ENCODE measurements at regions not wholly inside any gene's neighbourhood (a gene's known extent, or its start where the extent isn't known, plus 50 kb on each side); places are given as distances from the start of the nearest gene placed in this dataset.

DNA sequence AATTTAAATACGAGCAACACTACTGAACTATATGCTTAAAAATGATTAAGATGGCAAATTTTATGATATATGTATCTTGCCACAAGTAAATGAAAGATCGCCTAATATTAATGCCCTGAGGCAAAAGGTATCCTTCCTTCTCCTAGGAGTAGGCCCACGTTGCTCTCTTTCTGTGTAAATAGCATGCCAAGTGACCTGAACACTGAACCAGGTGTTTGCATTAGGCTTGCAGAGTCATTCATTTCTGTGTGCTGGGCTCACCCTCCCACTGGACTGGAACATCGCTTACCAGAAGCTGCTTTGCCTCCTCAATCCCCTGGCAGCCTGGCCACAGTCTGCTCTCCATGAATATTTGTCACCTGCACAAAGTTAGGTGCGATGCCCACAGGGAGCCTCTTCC is 83.3 kb upstream of the TNFSF11 start:
- no peaks in the 10 kb centered on the region for H3K4me1 Mint-ChIP-seq

More for the DNA sequence above, 83.3 kb upstream of the TNFSF11 start:
- no peak for ATAC-seq
- Histone ChIP-seq H3K27ac (ENCODE audit: low read depth) (no peak overlapping the region), H3K4me1 (ENCODE audit: insufficient read depth) (no peaks in the 10 kb centered on the region), H3K9me2 (ENCODE audit: insufficient read depth) (0 out of 2 replicates have a peak, but pooled peaks cover 6% of the 10 kb centered on the region), H3K79me2 (replicated peaks; ENCODE audit: insufficient read depth) (no peaks in the 10 kb centered on the region), H3K4me2 (no peak overlapping the region), H3K4me3 (no peak overlapping the region), H4K20me1 (replicated peaks; ENCODE audit: insufficient read depth) (no peaks in the 10 kb centered on the region), H3K36me3 (ENCODE audit: insufficient read depth) (no peaks in the 10 kb centered on the region), H2AFZ (no peak overlapping the region), H3F3A (replicated peaks; ENCODE audit: low read depth) (no peaks in the 10 kb centered on the region), H3K27me3 (ENCODE audit: insufficient read depth) (no peaks in the 10 kb centered on the region)
- Mint-ChIP-seq H3K4me3 (no peak overlapping the region), H3K36me3 (ENCODE audit: low read depth) (no peaks in the 10 kb centered on the region), H3K9me3 (no peaks in the 10 kb centered on the region), H3K27ac (no peak overlapping the region), H3K27me3 (ENCODE audit: insufficient read depth, low read depth, poor library complexity) (no peaks in the 10 kb centered on the region)
- no peak for DNase-seq (ENCODE audit: low spot score)
- TF ChIP-seq NANOG (IDR thresholded peaks at IDR 0.05; ENCODE audit: borderline replicate concordance) (no peak), EZH2 (IDR thresholded peaks at IDR 0.05; ENCODE audit: low read depth, unreplicated experiment) (no peak), JUNB (IDR thresholded peaks at IDR 0.05; ENCODE audit: unreplicated experiment) (no peak), ETS1 (IDR thresholded peaks at IDR 0.05) (no peak), CREB1 (CRISPR knock-in tag; IDR thresholded peaks at IDR 0.05; ENCODE audit: low read depth) (no peak), POLR2AphosphoS5 (IDR thresholded peaks at IDR 0.05; ENCODE audit: low read depth) (no peak), STAT1 (IDR thresholded peaks at IDR 0.05; ENCODE audit: unreplicated experiment) (no peak), EZH2phosphoT487 (IDR thresholded peaks at IDR 0.05; ENCODE audit: unreplicated experiment) (no peak), ZNF114 (CRISPR knock-in tag; IDR thresholded peaks at IDR 0.05) (no peak), ZNF331 (CRISPR knock-in tag; IDR thresholded peaks at IDR 0.05; ENCODE audit: low read depth) (no peak)
- TF ChIP-seq, protein P1, sequence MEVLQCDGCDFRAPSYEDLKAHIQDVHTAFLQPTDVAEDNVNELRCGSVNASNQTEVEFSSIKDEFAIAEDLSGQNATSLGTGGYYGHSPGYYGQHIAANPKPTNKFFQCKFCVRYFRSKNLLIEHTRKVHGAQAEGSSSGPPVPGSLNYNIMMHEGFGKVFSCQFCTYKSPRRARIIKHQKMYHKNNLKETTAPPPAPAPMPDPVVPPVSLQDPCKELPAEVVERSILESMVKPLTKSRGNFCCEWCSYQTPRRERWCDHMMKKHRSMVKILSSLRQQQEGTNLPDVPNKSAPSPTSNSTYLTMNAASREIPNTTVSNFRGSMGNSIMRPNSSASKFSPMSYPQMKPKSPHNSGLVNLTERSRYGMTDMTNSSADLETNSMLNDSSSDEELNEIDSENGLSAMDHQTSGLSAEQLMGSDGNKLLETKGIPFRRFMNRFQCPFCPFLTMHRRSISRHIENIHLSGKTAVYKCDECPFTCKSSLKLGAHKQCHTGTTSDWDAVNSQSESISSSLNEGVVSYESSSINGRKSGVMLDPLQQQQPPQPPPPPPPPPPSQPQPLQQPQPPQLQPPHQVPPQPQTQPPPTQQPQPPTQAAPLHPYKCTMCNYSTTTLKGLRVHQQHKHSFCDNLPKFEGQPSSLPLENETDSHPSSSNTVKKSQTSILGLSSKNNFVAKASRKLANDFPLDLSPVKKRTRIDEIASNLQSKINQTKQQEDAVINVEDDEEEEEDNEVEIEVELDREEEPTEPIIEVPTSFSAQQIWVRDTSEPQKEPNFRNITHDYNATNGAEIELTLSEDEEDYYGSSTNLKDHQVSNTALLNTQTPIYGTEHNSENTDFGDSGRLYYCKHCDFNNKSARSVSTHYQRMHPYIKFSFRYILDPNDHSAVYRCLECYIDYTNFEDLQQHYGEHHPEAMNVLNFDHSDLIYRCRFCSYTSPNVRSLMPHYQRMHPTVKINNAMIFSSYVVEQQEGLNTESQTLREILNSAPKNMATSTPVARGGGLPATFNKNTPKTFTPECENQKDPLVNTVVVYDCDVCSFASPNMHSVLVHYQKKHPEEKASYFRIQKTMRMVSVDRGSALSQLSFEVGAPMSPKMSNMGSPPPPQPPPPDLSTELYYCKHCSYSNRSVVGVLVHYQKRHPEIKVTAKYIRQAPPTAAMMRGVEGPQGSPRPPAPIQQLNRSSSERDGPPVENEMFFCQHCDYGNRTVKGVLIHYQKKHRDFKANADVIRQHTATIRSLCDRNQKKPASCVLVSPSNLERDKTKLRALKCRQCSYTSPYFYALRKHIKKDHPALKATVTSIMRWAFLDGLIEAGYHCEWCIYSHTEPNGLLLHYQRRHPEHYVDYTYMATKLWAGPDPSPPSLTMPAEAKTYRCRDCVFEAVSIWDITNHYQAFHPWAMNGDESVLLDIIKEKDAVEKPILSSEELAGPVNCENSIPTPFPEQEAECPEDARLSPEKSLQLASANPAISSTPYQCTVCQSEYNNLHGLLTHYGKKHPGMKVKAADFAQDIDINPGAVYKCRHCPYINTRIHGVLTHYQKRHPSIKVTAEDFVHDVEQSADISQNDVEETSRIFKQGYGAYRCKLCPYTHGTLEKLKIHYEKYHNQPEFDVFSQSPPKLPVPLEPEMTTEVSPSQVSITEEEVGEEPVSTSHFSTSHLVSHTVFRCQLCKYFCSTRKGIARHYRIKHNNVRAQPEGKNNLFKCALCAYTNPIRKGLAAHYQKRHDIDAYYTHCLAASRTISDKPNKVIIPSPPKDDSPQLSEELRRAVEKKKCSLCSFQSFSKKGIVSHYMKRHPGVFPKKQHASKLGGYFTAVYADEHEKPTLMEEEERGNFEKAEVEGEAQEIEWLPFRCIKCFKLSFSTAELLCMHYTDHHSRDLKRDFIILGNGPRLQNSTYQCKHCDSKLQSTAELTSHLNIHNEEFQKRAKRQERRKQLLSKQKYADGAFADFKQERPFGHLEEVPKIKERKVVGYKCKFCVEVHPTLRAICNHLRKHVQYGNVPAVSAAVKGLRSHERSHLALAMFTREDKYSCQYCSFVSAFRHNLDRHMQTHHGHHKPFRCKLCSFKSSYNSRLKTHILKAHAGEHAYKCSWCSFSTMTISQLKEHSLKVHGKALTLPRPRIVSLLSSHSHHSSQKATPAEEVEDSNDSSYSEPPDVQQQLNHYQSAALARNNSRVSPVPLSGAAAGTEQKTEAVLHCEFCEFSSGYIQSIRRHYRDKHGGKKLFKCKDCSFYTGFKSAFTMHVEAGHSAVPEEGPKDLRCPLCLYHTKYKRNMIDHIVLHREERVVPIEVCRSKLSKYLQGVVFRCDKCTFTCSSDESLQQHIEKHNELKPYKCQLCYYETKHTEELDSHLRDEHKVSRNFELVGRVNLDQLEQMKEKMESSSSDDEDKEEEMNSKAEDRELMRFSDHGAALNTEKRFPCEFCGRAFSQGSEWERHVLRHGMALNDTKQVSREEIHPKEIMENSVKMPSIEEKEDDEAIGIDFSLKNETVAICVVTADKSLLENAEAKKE (CRISPR knock-in tag; IDR thresholded peaks at IDR 0.05) = no peak
- TF ChIP-seq, protein P2, sequence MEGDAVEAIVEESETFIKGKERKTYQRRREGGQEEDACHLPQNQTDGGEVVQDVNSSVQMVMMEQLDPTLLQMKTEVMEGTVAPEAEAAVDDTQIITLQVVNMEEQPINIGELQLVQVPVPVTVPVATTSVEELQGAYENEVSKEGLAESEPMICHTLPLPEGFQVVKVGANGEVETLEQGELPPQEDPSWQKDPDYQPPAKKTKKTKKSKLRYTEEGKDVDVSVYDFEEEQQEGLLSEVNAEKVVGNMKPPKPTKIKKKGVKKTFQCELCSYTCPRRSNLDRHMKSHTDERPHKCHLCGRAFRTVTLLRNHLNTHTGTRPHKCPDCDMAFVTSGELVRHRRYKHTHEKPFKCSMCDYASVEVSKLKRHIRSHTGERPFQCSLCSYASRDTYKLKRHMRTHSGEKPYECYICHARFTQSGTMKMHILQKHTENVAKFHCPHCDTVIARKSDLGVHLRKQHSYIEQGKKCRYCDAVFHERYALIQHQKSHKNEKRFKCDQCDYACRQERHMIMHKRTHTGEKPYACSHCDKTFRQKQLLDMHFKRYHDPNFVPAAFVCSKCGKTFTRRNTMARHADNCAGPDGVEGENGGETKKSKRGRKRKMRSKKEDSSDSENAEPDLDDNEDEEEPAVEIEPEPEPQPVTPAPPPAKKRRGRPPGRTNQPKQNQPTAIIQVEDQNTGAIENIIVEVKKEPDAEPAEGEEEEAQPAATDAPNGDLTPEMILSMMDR (conservative IDR thresholded peaks at IDR 0.05; ENCODE audit: low read depth in 2 of 2) = no peak
- TF ChIP-seq, protein P3, sequence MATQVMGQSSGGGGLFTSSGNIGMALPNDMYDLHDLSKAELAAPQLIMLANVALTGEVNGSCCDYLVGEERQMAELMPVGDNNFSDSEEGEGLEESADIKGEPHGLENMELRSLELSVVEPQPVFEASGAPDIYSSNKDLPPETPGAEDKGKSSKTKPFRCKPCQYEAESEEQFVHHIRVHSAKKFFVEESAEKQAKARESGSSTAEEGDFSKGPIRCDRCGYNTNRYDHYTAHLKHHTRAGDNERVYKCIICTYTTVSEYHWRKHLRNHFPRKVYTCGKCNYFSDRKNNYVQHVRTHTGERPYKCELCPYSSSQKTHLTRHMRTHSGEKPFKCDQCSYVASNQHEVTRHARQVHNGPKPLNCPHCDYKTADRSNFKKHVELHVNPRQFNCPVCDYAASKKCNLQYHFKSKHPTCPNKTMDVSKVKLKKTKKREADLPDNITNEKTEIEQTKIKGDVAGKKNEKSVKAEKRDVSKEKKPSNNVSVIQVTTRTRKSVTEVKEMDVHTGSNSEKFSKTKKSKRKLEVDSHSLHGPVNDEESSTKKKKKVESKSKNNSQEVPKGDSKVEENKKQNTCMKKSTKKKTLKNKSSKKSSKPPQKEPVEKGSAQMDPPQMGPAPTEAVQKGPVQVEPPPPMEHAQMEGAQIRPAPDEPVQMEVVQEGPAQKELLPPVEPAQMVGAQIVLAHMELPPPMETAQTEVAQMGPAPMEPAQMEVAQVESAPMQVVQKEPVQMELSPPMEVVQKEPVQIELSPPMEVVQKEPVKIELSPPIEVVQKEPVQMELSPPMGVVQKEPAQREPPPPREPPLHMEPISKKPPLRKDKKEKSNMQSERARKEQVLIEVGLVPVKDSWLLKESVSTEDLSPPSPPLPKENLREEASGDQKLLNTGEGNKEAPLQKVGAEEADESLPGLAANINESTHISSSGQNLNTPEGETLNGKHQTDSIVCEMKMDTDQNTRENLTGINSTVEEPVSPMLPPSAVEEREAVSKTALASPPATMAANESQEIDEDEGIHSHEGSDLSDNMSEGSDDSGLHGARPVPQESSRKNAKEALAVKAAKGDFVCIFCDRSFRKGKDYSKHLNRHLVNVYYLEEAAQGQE (IDR thresholded peaks at IDR 0.05; ENCODE audit: unreplicated experiment) = no peak
